Muscle layer of duodenum (tissue), 2 donors: ENCODE measurements at regions not wholly inside any gene's neighbourhood (a gene's known extent, or its start where the extent isn't known, plus 50 kb on each side); places are given as distances from the start of the nearest gene placed in this dataset.
"Not testable (repeated sequence)": the region's sequence is repeated elsewhere in the genome, so short reads cannot be mapped to it uniquely, and the experiment has no call there.

ENCODE experiments used
- H3K27ac ChIP-seq: one replicate; pipeline ENCODE4 v1.7.0; 2013; ENCODE audit warnings: mild to moderate bottlenecking, low read length
- H3K27me3 ChIP-seq: one replicate; pipeline ENCODE4 v1.7.0; 2013; ENCODE audit warnings: low read depth, mild to moderate bottlenecking, control low read depth, low read length
- H3K36me3 ChIP-seq, 2 donors: one replicate each; pipeline ENCODE4 v1.7.0; 2013; ENCODE audit warnings: low read length in 2 of 2, control low read depth in 1 of 2, mild to moderate bottlenecking in 1 of 2; ENCODE audit not compliant: insufficient read depth in 2 of 2, control insufficient read depth in 1 of 2
- H3K4me1 ChIP-seq, 2 donors: one replicate each; pipeline ENCODE4 v1.7.0; 2013; ENCODE audit warnings: low read length in 2 of 2, mild to moderate bottlenecking in 2 of 2, control low read depth in 1 of 2, moderate library complexity in 1 of 2; ENCODE audit not compliant: insufficient read depth in 2 of 2, control insufficient read depth in 1 of 2
- H3K4me3 ChIP-seq, 2 donors: one replicate each; pipeline ENCODE4 v1.7.0; 2013; ENCODE audit warnings: low read length in 2 of 2, low read depth in 1 of 2, mild to moderate bottlenecking in 1 of 2
- H3K9me3 ChIP-seq, 2 donors: one replicate each; pipeline ENCODE4 v1.7.0; 2013; ENCODE audit warnings: low read length in 2 of 2, control low read depth in 1 of 2, mild to moderate bottlenecking in 1 of 2; ENCODE audit not compliant: control insufficient read depth in 1 of 2
- donor health status: healthy.

DNA sequence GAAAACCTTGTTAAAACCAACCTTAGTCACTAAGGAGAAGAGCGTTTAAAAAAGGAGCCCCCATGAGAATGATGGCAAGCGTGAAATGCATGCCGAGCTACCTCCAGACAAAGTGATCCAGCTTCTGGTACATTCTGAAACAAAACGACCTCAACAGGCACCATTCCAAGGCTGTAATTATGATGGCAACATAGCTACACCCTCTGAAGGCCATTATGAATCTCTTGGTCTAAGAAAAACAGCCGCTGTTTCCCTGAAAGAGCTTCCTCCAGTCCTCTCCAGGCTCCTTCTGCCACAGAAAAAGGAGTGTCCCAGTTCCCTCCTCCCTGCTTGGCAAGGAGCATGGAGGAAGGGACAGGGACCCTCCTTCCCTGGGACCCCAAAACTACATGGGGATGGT, 50.0 kb upstream of the ABLIM1 start:
- no peaks in the 10 kb centered on the region for H3K27me3 ChIP-seq
- no peak overlapping the region for H3K27ac ChIP-seq
- H3K36me3 ChIP-seq = no peaks in the 10 kb centered on the region
- no peak overlapping the region for H3K4me3 ChIP-seq
- no peaks in the 10 kb centered on the region for H3K4me1 ChIP-seq
- H3K9me3 ChIP-seq = no peaks in the 10 kb centered on the region

DNA sequence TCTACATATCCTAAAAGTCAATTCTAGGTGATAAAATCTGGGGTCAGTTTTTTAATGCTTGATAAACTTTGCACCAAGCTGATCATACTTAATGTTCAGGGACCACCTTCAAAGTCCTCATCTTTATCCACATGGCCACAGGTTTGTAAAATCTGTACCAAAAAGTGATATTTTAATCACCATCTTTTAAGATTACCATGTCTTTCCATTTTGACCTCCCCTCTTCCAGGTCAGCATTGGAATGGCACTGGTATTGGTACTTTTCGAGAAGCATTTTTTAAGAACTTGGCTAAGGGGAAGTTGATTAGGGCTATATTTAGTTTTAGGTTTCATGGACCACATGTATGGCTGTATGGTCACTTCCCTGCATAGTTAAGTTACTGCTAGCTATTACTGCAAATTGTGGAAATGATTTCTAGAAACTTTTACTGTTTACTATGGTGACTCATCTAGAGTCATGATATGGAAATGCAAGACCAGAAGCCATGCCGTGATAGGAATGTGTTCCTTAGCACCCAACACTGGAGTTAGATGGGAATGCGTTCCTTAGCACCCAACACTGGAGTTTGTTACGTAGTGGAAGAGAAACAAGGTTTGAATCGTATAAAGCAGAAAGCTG, 50.8 kb upstream of the ABLIM1 start:
- H3K4me3 ChIP-seq = no peak overlapping the region
- H3K27me3 ChIP-seq = no peaks in the 10 kb centered on the region
- H3K27ac ChIP-seq = no peak overlapping the region
- no peaks in the 10 kb centered on the region for H3K9me3 ChIP-seq
- H3K4me1 ChIP-seq = no peaks in the 10 kb centered on the region
- H3K36me3 ChIP-seq = no peaks in the 10 kb centered on the region

DNA sequence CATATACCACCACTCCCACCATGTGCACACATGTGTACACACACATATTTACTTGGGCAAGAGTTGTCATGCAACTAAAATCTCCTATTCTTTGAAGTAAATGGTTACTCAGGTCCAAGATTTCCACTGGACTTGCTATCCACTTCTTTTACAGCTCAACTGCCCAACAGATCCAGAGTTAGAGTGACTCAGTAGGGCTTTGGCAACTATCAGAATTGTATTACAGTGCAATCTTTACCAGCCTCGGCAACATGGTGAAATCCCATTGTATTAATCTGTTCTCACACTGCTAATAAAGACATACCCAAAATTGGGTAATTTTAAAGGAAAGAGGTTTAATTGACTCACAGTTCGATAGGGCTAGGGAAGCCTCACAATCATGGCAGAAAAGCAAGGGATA, 51.9 kb upstream of the ABLIM1 start:
- Histone ChIP-seq H3K27ac (no peak overlapping the region), H3K4me1 (peaks cover 0 to 11% of the 10 kb centered on the region in 2 donors), H3K9me3 (no peaks in the 10 kb centered on the region), H3K36me3 (no peaks in the 10 kb centered on the region), H3K27me3 (no peaks in the 10 kb centered on the region), H3K4me3 (no peak overlapping the region)

DNA sequence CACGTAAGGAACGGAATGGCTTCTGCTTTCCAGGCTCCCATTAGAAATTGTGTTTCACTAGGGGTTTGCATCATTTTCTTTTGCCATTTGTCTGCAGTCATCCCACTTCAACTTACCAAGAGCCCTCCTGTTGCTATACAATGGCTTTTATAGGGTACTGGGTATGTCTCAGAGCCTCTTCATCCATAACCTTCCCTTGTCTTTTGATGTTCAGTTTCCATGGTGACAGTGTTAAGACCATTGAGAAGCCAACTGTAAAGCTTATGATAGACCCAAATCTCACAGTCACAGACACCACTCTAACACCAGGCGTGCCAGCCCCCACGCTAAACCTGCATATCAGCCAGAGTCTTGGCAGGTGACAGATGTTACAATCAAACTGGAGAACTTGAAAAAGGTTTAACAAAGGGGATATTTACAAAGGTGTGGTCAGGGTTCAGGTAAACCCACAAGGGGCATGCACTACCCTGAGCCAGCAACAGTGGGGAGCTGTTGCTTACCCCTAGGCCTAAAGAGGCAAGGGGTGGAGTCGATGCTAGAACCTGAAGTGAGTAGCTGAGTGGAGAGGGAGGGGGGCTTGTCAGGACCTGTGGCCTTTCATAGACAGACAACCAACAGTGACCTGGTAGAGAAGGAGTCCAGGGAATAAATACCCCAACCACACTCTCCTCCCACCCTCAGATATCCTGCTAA, 53.2 kb upstream of the ABLIM1 start:
- no peak overlapping the region for H3K4me3 ChIP-seq
- H3K9me3 ChIP-seq = no peaks in the 10 kb centered on the region
- H3K36me3 ChIP-seq = no peaks in the 10 kb centered on the region
- H3K4me1 ChIP-seq = peaks cover 0 to 16% of the 10 kb centered on the region in 2 donors
- no peaks in the 10 kb centered on the region for H3K27me3 ChIP-seq
- H3K27ac ChIP-seq = no peak overlapping the region

DNA sequence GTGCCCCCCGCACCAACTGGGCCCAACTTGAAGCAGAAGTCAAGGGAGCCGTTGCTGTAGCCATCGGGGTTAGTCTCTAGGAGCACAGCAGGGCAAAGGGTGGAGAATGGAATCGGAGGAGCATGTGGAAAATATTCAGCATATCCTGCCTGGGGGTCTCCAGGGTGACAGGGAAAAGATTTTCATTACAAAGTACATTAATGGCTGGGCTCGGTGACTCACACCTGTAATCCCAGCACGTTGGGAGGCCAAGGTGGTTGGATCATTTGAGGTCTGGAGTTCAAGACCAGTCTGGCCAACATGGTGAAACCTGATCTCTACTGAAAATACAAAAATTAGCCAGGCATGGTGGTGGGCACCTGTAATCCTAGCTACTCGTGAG, 53.8 kb upstream of the ABLIM1 start:
- Histone ChIP-seq H3K27ac (no peak overlapping the region), H3K27me3 (no peaks in the 10 kb centered on the region), H3K4me1 (peaks cover 0 to 16% of the 10 kb centered on the region in 2 donors), H3K4me3 (no peak overlapping the region), H3K9me3 (no peaks in the 10 kb centered on the region), H3K36me3 (no peaks in the 10 kb centered on the region)

DNA sequence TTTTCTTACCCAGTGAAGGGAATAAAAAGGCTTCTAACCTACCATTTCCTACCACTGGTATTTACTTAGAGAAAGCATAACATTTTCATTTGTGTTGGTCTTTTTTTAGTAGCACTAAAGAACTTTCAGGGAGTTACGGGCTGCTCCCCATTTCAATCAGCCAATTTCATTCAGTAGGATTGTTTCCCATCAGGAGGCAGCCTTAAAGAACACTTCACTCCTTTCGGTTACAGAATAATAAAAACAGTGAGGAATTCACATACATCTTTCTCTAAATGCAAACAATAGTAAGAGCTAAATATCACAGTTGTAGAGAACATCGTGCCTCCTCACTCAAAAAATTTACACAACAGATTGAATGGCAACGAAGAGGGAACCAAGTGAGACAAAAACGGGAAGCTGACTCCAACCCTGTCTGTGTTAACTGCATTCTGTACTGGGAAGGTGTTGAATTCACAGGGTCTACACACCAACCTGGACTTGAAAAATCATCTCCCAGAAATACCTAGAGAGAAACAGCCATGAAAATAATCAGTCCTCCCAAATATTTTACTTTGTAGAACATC, 55.5 kb upstream of the ABLIM1 start:
- H3K4me1 ChIP-seq = peaks cover 4 to 16% of the 10 kb centered on the region in 2 donors
- no peaks in the 10 kb centered on the region for H3K36me3 ChIP-seq
- H3K4me3 ChIP-seq = no peak overlapping the region
- H3K27ac ChIP-seq = no peak overlapping the region
- no peaks in the 10 kb centered on the region for H3K27me3 ChIP-seq
- no peaks in the 10 kb centered on the region for H3K9me3 ChIP-seq

DNA sequence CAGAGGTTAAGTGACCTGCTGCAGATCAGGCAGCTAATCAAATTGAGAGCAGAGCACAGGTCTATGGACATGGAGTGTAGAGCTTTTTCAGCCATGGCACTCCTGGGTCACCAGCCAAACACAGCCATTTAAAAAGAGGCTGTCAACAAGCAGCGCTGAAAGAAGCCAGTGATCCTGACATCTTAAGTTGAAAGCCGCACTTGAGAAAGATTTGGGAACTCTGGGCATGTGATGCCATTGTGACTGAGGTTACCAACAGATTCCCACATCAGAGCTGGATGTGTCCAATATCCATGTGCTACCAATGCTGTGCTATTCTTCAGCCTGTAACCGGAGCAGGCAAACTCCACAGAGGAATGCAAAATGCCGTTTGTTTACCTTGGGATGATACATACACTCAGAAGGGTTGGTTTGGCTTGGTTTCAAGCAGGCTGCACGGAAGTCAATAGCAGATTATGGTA, 56.2 kb upstream of the ABLIM1 start:
- Histone ChIP-seq H3K4me3 (no peak overlapping the region), H3K27me3 (no peaks in the 10 kb centered on the region), H3K9me3 (no peaks in the 10 kb centered on the region), H3K27ac (peak overlapping the region; percentile 20), H3K4me1 (peaks cover 4 to 16% of the 10 kb centered on the region in 2 donors), H3K36me3 (no peaks in the 10 kb centered on the region)

DNA sequence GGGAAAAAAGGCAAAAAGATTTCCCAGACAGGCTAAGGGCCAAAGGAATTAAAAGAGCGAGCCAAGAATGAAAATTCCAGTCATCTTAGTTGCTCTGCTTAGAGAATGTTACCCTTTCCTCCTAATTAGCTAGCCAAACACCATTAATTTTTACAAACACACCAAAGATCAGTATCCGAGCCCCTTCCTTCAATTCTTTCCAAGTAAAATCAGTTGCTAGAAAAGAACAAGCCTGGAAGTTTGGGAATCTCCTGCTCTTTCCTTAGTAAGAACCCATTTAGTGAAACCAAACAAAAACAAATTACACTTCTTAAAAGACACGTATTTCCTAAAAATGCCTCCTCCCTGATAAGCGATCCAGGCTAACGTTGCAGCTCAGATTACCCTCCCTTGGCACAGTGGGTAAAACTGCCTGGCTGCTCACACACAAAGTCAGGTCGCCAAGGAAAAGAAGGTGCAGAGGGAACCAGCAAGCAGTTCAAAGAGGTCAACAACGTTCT, 57.1 kb upstream of the ABLIM1 start:
- Histone ChIP-seq H3K36me3 (no peaks in the 10 kb centered on the region), H3K9me3 (no peaks in the 10 kb centered on the region), H3K27ac (no peak overlapping the region), H3K4me3 (peak overlapping the region in 1 of 2 donors; percentile 18), H3K27me3 (no peaks in the 10 kb centered on the region), H3K4me1 (peaks cover 4 to 16% of the 10 kb centered on the region in 2 donors)

DNA sequence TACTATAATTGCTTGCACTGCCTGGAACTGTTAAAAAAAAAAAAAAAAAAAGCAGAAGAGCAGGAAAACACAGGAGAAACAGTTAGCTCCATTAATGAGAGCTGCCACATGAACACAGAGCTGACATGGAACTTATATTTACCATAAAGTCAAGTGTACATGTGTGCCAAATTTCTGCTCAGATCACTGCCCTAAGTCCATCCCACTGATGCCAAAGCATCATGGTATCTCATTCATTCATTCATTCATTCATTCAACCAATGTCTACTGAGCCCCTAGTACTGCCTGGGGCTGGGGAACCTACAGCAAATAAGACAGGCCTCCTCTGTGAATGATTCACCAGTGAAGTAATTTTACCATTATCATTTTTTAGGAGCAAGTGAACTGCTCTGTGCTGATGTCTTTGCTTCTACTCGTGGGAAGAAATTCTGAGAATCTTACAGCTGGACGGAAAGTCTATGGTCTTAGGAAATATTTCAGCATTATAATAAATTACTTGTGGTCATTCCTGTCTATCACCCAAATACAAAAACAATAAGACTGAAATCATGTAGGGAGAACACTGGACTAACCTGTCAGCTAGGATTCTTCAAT, 58.8 kb upstream of the ABLIM1 start:
- Histone ChIP-seq H3K27ac (no peak overlapping the region), H3K27me3 (no peaks in the 10 kb centered on the region), H3K36me3 (no peaks in the 10 kb centered on the region), H3K9me3 (no peaks in the 10 kb centered on the region), H3K4me1 (peaks cover 4 to 16% of the 10 kb centered on the region in 2 donors), H3K4me3 (no peak overlapping the region)

DNA sequence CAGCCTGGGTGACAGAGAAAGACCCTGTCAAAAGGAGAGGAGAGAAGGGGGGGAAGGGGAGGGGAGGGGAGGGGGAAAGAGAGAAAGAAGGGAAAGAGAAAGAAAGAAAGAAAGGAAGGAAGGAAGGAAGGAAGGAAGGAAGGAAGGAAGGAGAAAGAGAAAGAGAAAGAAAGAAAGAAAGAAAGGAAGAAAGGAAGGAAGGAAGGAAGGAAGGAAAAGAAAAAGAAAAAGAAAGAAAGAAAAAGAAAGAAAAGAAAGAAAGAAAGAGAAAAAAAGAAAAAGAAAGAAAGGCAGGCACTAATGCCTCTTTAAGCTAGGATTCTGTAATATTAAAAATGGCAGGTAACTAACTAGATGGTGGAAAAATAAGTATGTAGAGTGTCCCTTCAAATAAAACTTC, 59.8 kb upstream of the ABLIM1 start:
- H3K9me3 ChIP-seq, H3K27ac ChIP-seq, H3K36me3 ChIP-seq, H3K27me3 ChIP-seq, H3K4me3 ChIP-seq: not testable (repeated sequence)
- H3K4me1 ChIP-seq = peaks cover 4 to 16% of the 10 kb centered on the region in 2 donors

DNA sequence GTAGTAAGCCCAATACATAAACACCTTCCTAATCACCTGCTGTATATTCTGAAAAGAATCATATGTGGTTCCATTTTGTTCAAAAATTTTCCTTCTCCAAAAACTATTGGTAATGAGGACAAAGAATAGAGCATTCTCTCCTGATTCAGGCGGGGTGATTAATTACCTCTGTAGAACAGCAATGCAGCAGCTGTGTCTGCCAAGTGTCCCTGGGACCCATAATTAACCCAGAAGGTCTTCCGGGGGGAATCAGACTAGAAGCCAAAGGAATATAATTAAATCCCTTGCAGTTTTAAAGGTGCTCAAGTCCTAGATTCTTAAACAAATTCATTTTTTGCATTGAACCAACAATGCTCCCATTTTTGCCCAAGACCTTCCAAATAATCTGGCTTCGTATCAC, 60.3 kb upstream of the ABLIM1 start:
- Histone ChIP-seq H3K4me1 (peaks cover 4 to 16% of the 10 kb centered on the region in 2 donors), H3K27me3 (no peaks in the 10 kb centered on the region), H3K9me3 (no peaks in the 10 kb centered on the region), H3K4me3 (no peak overlapping the region), H3K36me3 (no peaks in the 10 kb centered on the region), H3K27ac (no peak overlapping the region)
